MM.1S (cell line): ENCODE measurements at regions not wholly inside any gene's neighbourhood (a gene's known extent, or its start where the extent isn't known, plus 50 kb on each side); places are given as distances from the start of the nearest gene placed in this dataset.

Experiments
- CTCF ChIP-seq: fragments of 300-600 bp; sonication (generic); IDR thresholded peaks from 2 replicates; pipeline ENCODE4 v1.5.1; 2016; ENCODE audit warnings: antibody characterized with exemption, low read length, mixed read lengths
- EZH2phosphoT487 ChIP-seq: fragments of 300-600 bp; sonication (generic); IDR thresholded peaks from 2 replicates; pipeline ENCODE4 v1.6.1; 2018; ENCODE audit warnings: antibody characterized with exemption, low read length

- TF ChIP-seq CTCF (no peak), EZH2phosphoT487 (no peak)
Measured at GRCh38 chr13:88112526-88112925, 441.4 kb downstream of the SLITRK5 start.
